SK-N-SH (cell line): ENCODE measurements at regions not wholly inside any gene's neighbourhood (a gene's known extent, or its start where the extent isn't known, plus 50 kb on each side); places are given as distances from the start of the nearest gene placed in this dataset.

Source experiments
- CTCF ChIA-PET: fragments of 300-600, 350-600 bp; formaldehyde crosslinking; extraction: SDS; loops from one replicate; lab custom pipeline; 2021; lab: Yijun Ruan, JAX
- POLR2A ChIA-PET: fragments of 350-600 bp; sonication (Branson Sonifier 250); formaldehyde crosslinking; extraction: SDS; loops from one replicate; lab custom pipeline; 2020; ENCODE audit warnings: antibody characterized with exemption, inconsistent platforms; lab: Yijun Ruan, JAX
- DNase-seq: peaks from one replicate; pipeline ENCODE4 v3.0.0; 2012
- H2AFZ ChIP-seq: fragments of 200-600 bp; sonication (generic); 2 replicates; pipeline ENCODE4 v1.8.1; 2016; ENCODE audit warnings: antibody characterized with exemption, mild to moderate bottlenecking, low read depth
- H3F3A ChIP-seq: fragments of 200-600 bp; sonication (generic); replicated peaks from 2 replicates; pipeline ENCODE3; 2016; ENCODE audit warnings: antibody characterized with exemption, mild to moderate bottlenecking; ENCODE audit not compliant: insufficient read depth
- H3K27ac ChIP-seq, 2 experiments: fragments of 200-500 bp in 1 of 2; fragments of 200-600 bp in 1 of 2; sonication (Bioruptor generic) in 1 of 2; sonication (generic), shearing (Covaris generic) in 1 of 2; 2 replicates each; pipeline versions ENCODE4 v1.5.1 to v1.6.1; 2014 to 2016; ENCODE audit warnings: low read depth in 2 of 2, inconsistent platforms in 1 of 2, low read length in 1 of 2, mild to moderate bottlenecking in 1 of 2, mixed read lengths in 1 of 2
- H3K27me3 ChIP-seq: fragments of 200-600 bp; sonication (generic), shearing (Covaris generic); 2 replicates; pipeline ENCODE4 v1.6.1; 2016; ENCODE audit warnings: mixed run types; ENCODE audit not compliant: insufficient read depth
- H3K36me3 ChIP-seq, 2 experiments: fragments of 200-500 bp in 1 of 2; fragments of 200-600 bp in 1 of 2; sonication (Bioruptor generic) in 1 of 2; sonication (generic) in 1 of 2; replicated peaks in 1 of 2; 2 replicates each; pipeline versions ENCODE3 to v1.5.1; 2014 to 2016; ENCODE audit warnings: low read length in 1 of 2, mild to moderate bottlenecking in 1 of 2; ENCODE audit not compliant: insufficient read depth in 2 of 2, control insufficient read depth in 1 of 2
- H3K4me1 ChIP-seq, 2 experiments: fragments of 200-500 bp in 1 of 2; fragments of 200-600 bp in 1 of 2; sonication (Bioruptor generic) in 1 of 2; sonication (generic), shearing (Covaris generic) in 1 of 2; 2 replicates each; pipeline versions ENCODE4 v1.5.1 to v1.6.1; 2014 to 2016; ENCODE audit warnings: low read depth in 1 of 2, low read length in 1 of 2, mixed run types in 1 of 2; ENCODE audit not compliant: insufficient read depth in 2 of 2, control insufficient read depth in 1 of 2
- H3K4me2 ChIP-seq: fragments of 200-600 bp; sonication (generic), shearing (Covaris generic); 2 replicates; pipeline ENCODE4 v1.6.1; 2017; ENCODE audit warnings: mixed run types
- H3K4me3 ChIP-seq, 2 experiments: fragments of 200-500 bp in 1 of 2; fragments of 200-600 bp in 1 of 2; sonication (Bioruptor generic) in 1 of 2; sonication (generic), shearing (Covaris generic) in 1 of 2; 2 replicates each; pipeline versions ENCODE4 v1.5.1 to v1.8.1; 2014 to 2016; ENCODE audit warnings: low read depth in 2 of 2, inconsistent platforms in 1 of 2, low read length in 1 of 2, mild to moderate bottlenecking in 1 of 2, mixed read lengths in 1 of 2, moderate library complexity in 1 of 2
- H3K79me2 ChIP-seq: fragments of 200-600 bp; sonication (generic); 2 replicates; pipeline ENCODE4 v1.8.1; 2017; ENCODE audit warnings: mild to moderate bottlenecking; ENCODE audit not compliant: insufficient read depth
- H3K9ac ChIP-seq: fragments of 200-600 bp; sonication (generic); 2 replicates; pipeline ENCODE4 v1.6.1; 2017; ENCODE audit warnings: mixed run types
- H3K9me2 ChIP-seq: fragments of 200-600 bp; sonication (generic); 2 replicates; pipeline ENCODE4 v1.6.1; 2017; ENCODE audit warnings: mixed run types
- H3K9me3 ChIP-seq: fragments of 200-600 bp; sonication (generic); 2 replicates; pipeline ENCODE4 v1.6.1; 2017; ENCODE audit warnings: mixed run types, mild to moderate bottlenecking, moderate library complexity
- H4K20me1 ChIP-seq: fragments of 200-600 bp; sonication (generic); 2 replicates; pipeline ENCODE4 v1.6.1; 2017; ENCODE audit warnings: mild to moderate bottlenecking, mixed run types; ENCODE audit not compliant: insufficient read depth
- EP300 ChIP-seq, 2 experiments: IDR thresholded peaks; 2 replicates each; pipeline versions ENCODE4 v1.4.0 to v1.6.1; 2012; ENCODE audit warnings: borderline replicate concordance in 1 of 2, low read depth in 1 of 2, low read length in 1 of 2
- FOXJ3 ChIP-seq: sonication (generic); formaldehyde crosslinking; IDR thresholded peaks from 2 replicates; pipeline ENCODE4 v1.5.1; 2020; ENCODE audit warnings: mild to moderate bottlenecking, missing genetic modification reagents
- FOXM1 ChIP-seq: IDR thresholded peaks from 2 replicates; pipeline ENCODE4 v1.4.0; 2012; ENCODE audit warnings: low read depth, mild to moderate bottlenecking
- GABPA ChIP-seq: IDR thresholded peaks from 2 replicates; pipeline ENCODE4 v1.4.0; 2012; ENCODE audit warnings: low read depth, mild to moderate bottlenecking
- GATA2 ChIP-seq: sonication (generic); formaldehyde crosslinking; IDR thresholded peaks from 2 replicates; pipeline ENCODE4 v1.5.0; 2020; ENCODE audit warnings: mild to moderate bottlenecking, missing genetic modification reagents
- IRF3 ChIP-seq: fragments of 150-350 bp; IDR thresholded peaks from 2 replicates; pipeline ENCODE4 v1.6.1; 2016; ENCODE audit warnings: mild to moderate bottlenecking, low read depth, low read length
- JUND ChIP-seq: IDR thresholded peaks from 2 replicates; pipeline ENCODE4 v1.4.0; 2012
- MEF2A ChIP-seq: IDR thresholded peaks from 2 replicates; pipeline ENCODE4 v1.4.0; 2012; ENCODE audit warnings: low read depth, borderline replicate concordance
- NRF1 ChIP-seq: IDR thresholded peaks from 2 replicates; pipeline ENCODE4 v1.6.1; 2012; ENCODE audit warnings: low read depth, mild to moderate bottlenecking, low read length
- POLR2AphosphoS5 ChIP-seq: IDR thresholded peaks from 2 replicates; pipeline ENCODE4 v1.6.1; 2012; ENCODE audit warnings: low read depth, low read length
- RAD21 ChIP-seq: IDR thresholded peaks from 2 replicates; pipeline ENCODE4 v1.6.1; 2012; ENCODE audit warnings: mild to moderate bottlenecking, low read length
- RCOR1 ChIP-seq: fragments of 150-350 bp; IDR thresholded peaks from 2 replicates; pipeline ENCODE4 v1.6.1; 2017; ENCODE audit warnings: antibody characterized with exemption, low read length
- RFX5 ChIP-seq: IDR thresholded peaks from 2 replicates; pipeline ENCODE4 v1.6.1; 2012; ENCODE audit warnings: mild to moderate bottlenecking, improper control_type of control experiment, low read length
- RXRA ChIP-seq: IDR thresholded peaks from 2 replicates; pipeline ENCODE4 v1.4.0; 2012; ENCODE audit warnings: low read depth, mild to moderate bottlenecking, borderline replicate concordance
- SIN3A ChIP-seq: IDR thresholded peaks from 2 replicates; pipeline ENCODE4 v1.6.1; 2012; ENCODE audit warnings: low read depth, mild to moderate bottlenecking, low read length, moderate library complexity, borderline replicate concordance
- SMC3 ChIP-seq: IDR thresholded peaks from 2 replicates; pipeline ENCODE4 v1.6.1; 2012; ENCODE audit warnings: low read depth, low read length, improper control_type of control experiment
- TAF1 ChIP-seq: IDR thresholded peaks from 2 replicates; pipeline ENCODE4 v1.6.1; 2012; ENCODE audit warnings: low read depth, mild to moderate bottlenecking, low read length, moderate library complexity, borderline replicate concordance
- TCF12 ChIP-seq: IDR thresholded peaks from 2 replicates; pipeline ENCODE4 v1.4.0; 2012
- USF2 ChIP-seq: fragments of 150-350 bp; IDR thresholded peaks from 2 replicates; pipeline ENCODE4 v1.6.1; 2017; ENCODE audit warnings: antibody characterized with exemption, low read length, low read depth, borderline replicate concordance
- ZBTB33 ChIP-seq: IDR thresholded peaks from 2 replicates; pipeline ENCODE4 v1.4.0; 2012; ENCODE audit warnings: low read depth, borderline replicate concordance
- WGBS: methylation state at CpG from one replicate; pipeline ENCODE4 v1.1.6; 2017; ENCODE audit warnings: low lambda C conversion rate; 5-methylcytosine and 5-hydroxymethylcytosine counted together

GRCh38 chr15:87133704-87134103 is 1054.0 kb downstream of the AGBL1 start:
- H4K20me1 ChIP-seq: no peaks in the 10 kb centered on the region
- POLR2A ChIA-PET: no interaction called here
- no peaks in the 10 kb centered on the region for H3K4me1 ChIP-seq
- no peaks in the 10 kb centered on the region for H3F3A ChIP-seq
- no peaks in the 10 kb centered on the region for H3K36me3 ChIP-seq
- no peaks in the 10 kb centered on the region for H3K9me3 ChIP-seq
- no peaks in the 10 kb centered on the region for H3K79me2 ChIP-seq
- CTCF ChIA-PET: no interaction called here
- no peak for TF ChIP-seq TCF12
- TF ChIP-seq RAD21: no peak
- no peak for TF ChIP-seq FOXJ3 (CRISPR knock-in tag)
- TF ChIP-seq JUND: no peak
- TF ChIP-seq GABPA: no peak
- no peak for TF ChIP-seq EP300 (IDR thresholded peaks at IDR 0.05; ENCODE audit: borderline replicate concordance in 1 of 2, low read depth in 1 of 2, low read length in 1 of 2)
- no peak for TF ChIP-seq RCOR1
- no peak for TF ChIP-seq SIN3A
- TF ChIP-seq POLR2AphosphoS5: no peak
- no peak for TF ChIP-seq NRF1
- no peak for TF ChIP-seq IRF3
- TF ChIP-seq RXRA: no peak
- no peak for TF ChIP-seq GATA2
- TF ChIP-seq TAF1: no peak
- TF ChIP-seq SMC3: no peak
- TF ChIP-seq, all 33 proteins: peak for 0
- H3K4me2 ChIP-seq: no peak overlapping the region
- H3K9me2 ChIP-seq: no peaks in the 10 kb centered on the region
- H3K4me3 ChIP-seq: no peak overlapping the region
- H3K27ac ChIP-seq: no peak overlapping the region
- H3K9ac ChIP-seq: no peak overlapping the region
- no peak for DNase-seq
- H3K27me3 ChIP-seq: no peaks in the 10 kb centered on the region
- H2AFZ ChIP-seq: no peak overlapping the region

GRCh38 chr15:87131067-87131466 is 1051.4 kb downstream of the AGBL1 start:
- no peak overlapping the region for H3K4me3 ChIP-seq
- no peaks in the 10 kb centered on the region for H3K4me1 ChIP-seq
- H3K27me3 ChIP-seq: no peaks in the 10 kb centered on the region
- H3K9ac ChIP-seq: no peak overlapping the region
- no peak overlapping the region for H2AFZ ChIP-seq
- no peak overlapping the region for H3K27ac ChIP-seq
- DNase-seq: no peak
- H3K9me2 ChIP-seq: no peaks in the 10 kb centered on the region
- no peaks in the 10 kb centered on the region for H4K20me1 ChIP-seq
- no peaks in the 10 kb centered on the region for H3K36me3 ChIP-seq
- no peaks in the 10 kb centered on the region for H3F3A ChIP-seq
- no peaks in the 10 kb centered on the region for H3K9me3 ChIP-seq
- H3K79me2 ChIP-seq: no peaks in the 10 kb centered on the region
- ChIA-PET POLR2A (no interaction called here), CTCF (no interaction called here)
- H3K4me2 ChIP-seq: no peak overlapping the region
- 35% methylated on average over 1 of the region's 1 CpG for whole genome bisulfite sequencing
- TF ChIP-seq USF2: no peak
- TF ChIP-seq NRF1: no peak
- no peak for TF ChIP-seq FOXM1
- TF ChIP-seq SMC3: no peak
- no peak for TF ChIP-seq POLR2AphosphoS5
- no peak for TF ChIP-seq MEF2A
- TF ChIP-seq RFX5: no peak
- TF ChIP-seq TAF1: no peak
- no peak for TF ChIP-seq ZBTB33
